AG10803 (cell line): ENCODE measurements at regions not wholly inside any gene's neighbourhood (a gene's known extent, or its start where the extent isn't known, plus 50 kb on each side); places are given as distances from the start of the nearest gene placed in this dataset.

Source experiments
- DNase-seq: peaks from one replicate; pipeline ENCODE4 v3.0.0; 2010; ENCODE audit warnings: low read depth
- H3K4me3 ChIP-seq: 2 replicates; pipeline ENCODE4 v1.5.1; 2011; ENCODE audit warnings: mild to moderate bottlenecking, low read length, control low read depth
- TF ChIP-seq, protein P1 (sequence below): conservative IDR thresholded peaks from 2 replicates; pipeline ENCODE4 v1.5.1; 2011; ENCODE audit warnings: mild to moderate bottlenecking, low read length, control low read depth, inconsistent platforms

DNA sequence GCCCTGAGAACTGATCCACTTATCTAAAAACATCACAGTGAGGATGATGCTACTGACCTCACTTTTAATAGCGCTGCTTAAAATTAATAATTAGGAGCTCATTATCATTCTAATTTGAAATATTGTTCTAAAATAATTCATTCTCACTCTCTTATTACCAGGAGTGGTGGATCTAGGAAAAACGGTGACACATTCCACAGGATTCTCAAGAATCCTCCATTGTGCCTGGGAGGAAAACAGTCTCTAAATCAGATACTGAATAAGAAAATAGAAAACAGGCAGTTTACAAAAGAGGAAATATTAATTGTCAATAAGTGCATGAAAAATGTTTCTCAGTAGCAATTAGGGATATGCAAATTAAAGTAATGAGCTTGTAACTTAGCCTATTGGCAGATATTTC, 187.4 kb downstream of the TENT5A start:
- no peak overlapping the region for H3K4me3 ChIP-seq
- TF ChIP-seq, protein P1, sequence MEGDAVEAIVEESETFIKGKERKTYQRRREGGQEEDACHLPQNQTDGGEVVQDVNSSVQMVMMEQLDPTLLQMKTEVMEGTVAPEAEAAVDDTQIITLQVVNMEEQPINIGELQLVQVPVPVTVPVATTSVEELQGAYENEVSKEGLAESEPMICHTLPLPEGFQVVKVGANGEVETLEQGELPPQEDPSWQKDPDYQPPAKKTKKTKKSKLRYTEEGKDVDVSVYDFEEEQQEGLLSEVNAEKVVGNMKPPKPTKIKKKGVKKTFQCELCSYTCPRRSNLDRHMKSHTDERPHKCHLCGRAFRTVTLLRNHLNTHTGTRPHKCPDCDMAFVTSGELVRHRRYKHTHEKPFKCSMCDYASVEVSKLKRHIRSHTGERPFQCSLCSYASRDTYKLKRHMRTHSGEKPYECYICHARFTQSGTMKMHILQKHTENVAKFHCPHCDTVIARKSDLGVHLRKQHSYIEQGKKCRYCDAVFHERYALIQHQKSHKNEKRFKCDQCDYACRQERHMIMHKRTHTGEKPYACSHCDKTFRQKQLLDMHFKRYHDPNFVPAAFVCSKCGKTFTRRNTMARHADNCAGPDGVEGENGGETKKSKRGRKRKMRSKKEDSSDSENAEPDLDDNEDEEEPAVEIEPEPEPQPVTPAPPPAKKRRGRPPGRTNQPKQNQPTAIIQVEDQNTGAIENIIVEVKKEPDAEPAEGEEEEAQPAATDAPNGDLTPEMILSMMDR: no peak
- DNase-seq: peak; percentile 34

DNA sequence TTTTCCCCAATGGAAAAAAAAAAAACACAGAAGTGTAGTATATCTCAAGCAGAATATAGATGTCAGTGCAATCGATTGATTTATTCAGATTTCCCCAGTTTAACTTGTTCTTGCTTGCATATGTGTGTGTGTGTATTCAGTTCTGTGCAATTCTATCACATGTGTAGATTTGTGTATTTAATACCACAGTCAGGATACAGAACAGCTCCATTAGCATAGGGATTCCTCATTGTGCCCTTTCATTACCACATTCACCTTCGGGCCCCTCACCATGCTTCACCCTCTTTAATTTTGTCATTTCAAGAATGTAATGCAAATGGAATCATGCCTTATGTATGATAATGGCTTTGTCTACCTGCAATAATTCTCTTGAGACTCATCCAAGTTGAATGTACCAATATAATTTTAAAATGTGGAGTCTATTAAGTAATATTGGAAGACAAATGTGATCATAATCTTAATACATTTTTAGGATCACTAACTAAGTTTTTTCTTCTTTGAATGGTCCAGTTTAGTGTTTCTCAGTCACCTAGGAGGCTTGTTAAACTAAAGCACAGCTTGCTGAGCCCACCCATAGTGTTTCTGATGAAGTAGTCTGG, 187.9 kb downstream of the TENT5A start:
- no peak overlapping the region for H3K4me3 ChIP-seq
- no peak for DNase-seq
- TF ChIP-seq, protein P1: no peak

GRCh38 chr6:81562169-81562568, 190.3 kb downstream of the TENT5A start:
- no peak overlapping the region for H3K4me3 ChIP-seq
- peak; percentile 79 for DNase-seq
- TF ChIP-seq, protein P1: no peak

GRCh38 chr6:81561731-81562130, 190.8 kb downstream of the TENT5A start:
- H3K4me3 ChIP-seq: no peak overlapping the region
- DNase-seq: no peak
- TF ChIP-seq, protein P1: no peak

DNA sequence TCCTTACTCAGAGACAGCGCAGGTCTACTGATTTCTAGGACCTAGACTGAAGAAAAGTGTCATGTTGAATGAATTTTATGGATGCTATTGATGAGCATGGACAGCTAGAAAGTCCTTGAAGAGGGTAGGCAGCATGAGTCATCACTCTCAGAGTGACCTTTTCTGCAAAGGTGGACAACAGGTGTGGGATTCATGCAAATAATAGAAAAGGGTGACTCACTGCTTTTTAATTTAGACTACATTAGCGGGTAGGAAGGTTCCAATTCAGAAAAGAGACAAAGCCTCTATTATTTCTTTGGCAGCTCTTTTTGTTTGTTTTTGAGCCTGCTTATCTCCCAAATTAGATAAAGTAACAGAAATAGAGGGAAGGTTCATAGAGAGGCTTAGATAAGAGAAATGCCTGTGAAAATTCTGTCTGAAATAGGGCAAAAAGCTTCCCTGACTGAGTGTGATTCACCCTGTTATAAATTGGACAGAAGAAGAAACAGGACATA, 191.4 kb downstream of the TENT5A start:
- H3K4me3 ChIP-seq: no peak overlapping the region
- TF ChIP-seq, protein P1: no peak
- DNase-seq: no peak

DNA sequence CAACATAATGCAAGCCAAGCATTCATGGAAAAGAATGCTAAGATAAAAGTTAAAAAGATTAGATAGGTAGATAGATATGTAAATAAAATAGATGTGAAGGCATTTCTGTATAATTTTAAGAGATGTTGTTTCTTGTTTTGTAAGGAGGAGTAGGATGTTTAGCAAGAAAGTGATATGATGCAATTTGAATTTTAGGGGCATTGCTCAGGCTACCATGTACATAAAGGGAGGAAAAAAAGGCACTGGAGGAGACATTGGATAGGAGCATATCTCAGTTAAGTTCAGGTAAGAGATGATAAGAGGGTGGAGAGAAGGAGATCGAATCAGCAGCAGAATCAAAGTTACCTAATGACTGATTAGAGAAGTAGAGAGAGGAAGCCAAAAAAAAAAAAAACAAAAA, 194.7 kb downstream of the TENT5A start:
- H3K4me3 ChIP-seq: no peak overlapping the region
- DNase-seq: peak; percentile 12

GRCh38 chr6:81556551-81556950, 195.9 kb downstream of the TENT5A start:
- TF ChIP-seq, protein P1: no peak
- DNase-seq: peak; percentile 18
- H3K4me3 ChIP-seq: no peak overlapping the region

More for the DNA sequence above, 194.7 kb downstream of the TENT5A start:
- TF ChIP-seq, protein P1: no peak
